SK-N-SH (cell line): ENCODE measurements at regions not wholly inside any gene's neighbourhood (a gene's known extent, or its start where the extent isn't known, plus 50 kb on each side); places are given as distances from the start of the nearest gene placed in this dataset.

Source experiments
- CTCF ChIA-PET: fragments of 300-600, 350-600 bp; formaldehyde crosslinking; extraction: SDS; loops from one replicate; lab custom pipeline; 2021; lab: Yijun Ruan, JAX
- POLR2A ChIA-PET: fragments of 350-600 bp; sonication (Branson Sonifier 250); formaldehyde crosslinking; extraction: SDS; loops from one replicate; lab custom pipeline; 2020; ENCODE audit warnings: antibody characterized with exemption, inconsistent platforms; lab: Yijun Ruan, JAX
- DNase-seq: peaks from one replicate; pipeline ENCODE4 v3.0.0; 2012
- H2AFZ ChIP-seq: fragments of 200-600 bp; sonication (generic); 2 replicates; pipeline ENCODE4 v1.8.1; 2016; ENCODE audit warnings: antibody characterized with exemption, mild to moderate bottlenecking, low read depth
- H3F3A ChIP-seq: fragments of 200-600 bp; sonication (generic); replicated peaks from 2 replicates; pipeline ENCODE3; 2016; ENCODE audit warnings: antibody characterized with exemption, mild to moderate bottlenecking; ENCODE audit not compliant: insufficient read depth
- H3K27ac ChIP-seq, 2 experiments: fragments of 200-500 bp in 1 of 2; fragments of 200-600 bp in 1 of 2; sonication (Bioruptor generic) in 1 of 2; sonication (generic), shearing (Covaris generic) in 1 of 2; 2 replicates each; pipeline versions ENCODE4 v1.5.1 to v1.6.1; 2014 to 2016; ENCODE audit warnings: low read depth in 2 of 2, inconsistent platforms in 1 of 2, low read length in 1 of 2, mild to moderate bottlenecking in 1 of 2, mixed read lengths in 1 of 2
- H3K27me3 ChIP-seq: fragments of 200-600 bp; sonication (generic), shearing (Covaris generic); 2 replicates; pipeline ENCODE4 v1.6.1; 2016; ENCODE audit warnings: mixed run types; ENCODE audit not compliant: insufficient read depth
- H3K36me3 ChIP-seq, 2 experiments: fragments of 200-500 bp in 1 of 2; fragments of 200-600 bp in 1 of 2; sonication (Bioruptor generic) in 1 of 2; sonication (generic) in 1 of 2; replicated peaks in 1 of 2; 2 replicates each; pipeline versions ENCODE3 to v1.5.1; 2014 to 2016; ENCODE audit warnings: low read length in 1 of 2, mild to moderate bottlenecking in 1 of 2; ENCODE audit not compliant: insufficient read depth in 2 of 2, control insufficient read depth in 1 of 2
- H3K4me1 ChIP-seq, 2 experiments: fragments of 200-500 bp in 1 of 2; fragments of 200-600 bp in 1 of 2; sonication (Bioruptor generic) in 1 of 2; sonication (generic), shearing (Covaris generic) in 1 of 2; 2 replicates each; pipeline versions ENCODE4 v1.5.1 to v1.6.1; 2014 to 2016; ENCODE audit warnings: low read depth in 1 of 2, low read length in 1 of 2, mixed run types in 1 of 2; ENCODE audit not compliant: insufficient read depth in 2 of 2, control insufficient read depth in 1 of 2
- H3K4me2 ChIP-seq: fragments of 200-600 bp; sonication (generic), shearing (Covaris generic); 2 replicates; pipeline ENCODE4 v1.6.1; 2017; ENCODE audit warnings: mixed run types
- H3K4me3 ChIP-seq, 2 experiments: fragments of 200-500 bp in 1 of 2; fragments of 200-600 bp in 1 of 2; sonication (Bioruptor generic) in 1 of 2; sonication (generic), shearing (Covaris generic) in 1 of 2; 2 replicates each; pipeline versions ENCODE4 v1.5.1 to v1.8.1; 2014 to 2016; ENCODE audit warnings: low read depth in 2 of 2, inconsistent platforms in 1 of 2, low read length in 1 of 2, mild to moderate bottlenecking in 1 of 2, mixed read lengths in 1 of 2, moderate library complexity in 1 of 2
- H3K79me2 ChIP-seq: fragments of 200-600 bp; sonication (generic); 2 replicates; pipeline ENCODE4 v1.8.1; 2017; ENCODE audit warnings: mild to moderate bottlenecking; ENCODE audit not compliant: insufficient read depth
- H3K9ac ChIP-seq: fragments of 200-600 bp; sonication (generic); 2 replicates; pipeline ENCODE4 v1.6.1; 2017; ENCODE audit warnings: mixed run types
- H3K9me2 ChIP-seq: fragments of 200-600 bp; sonication (generic); 2 replicates; pipeline ENCODE4 v1.6.1; 2017; ENCODE audit warnings: mixed run types
- H3K9me3 ChIP-seq: fragments of 200-600 bp; sonication (generic); 2 replicates; pipeline ENCODE4 v1.6.1; 2017; ENCODE audit warnings: mixed run types, mild to moderate bottlenecking, moderate library complexity
- H4K20me1 ChIP-seq: fragments of 200-600 bp; sonication (generic); 2 replicates; pipeline ENCODE4 v1.6.1; 2017; ENCODE audit warnings: mild to moderate bottlenecking, mixed run types; ENCODE audit not compliant: insufficient read depth
- CTCF ChIP-seq: fragments of 200-600 bp; sonication (generic); IDR thresholded peaks from 2 replicates; pipeline ENCODE4 v1.6.1; 2017; ENCODE audit warnings: antibody characterized with exemption, mild to moderate bottlenecking, moderate library complexity
- ELF1 ChIP-seq: IDR thresholded peaks from 2 replicates; pipeline ENCODE4 v1.4.0; 2012
- EP300 ChIP-seq, 2 experiments: IDR thresholded peaks; 2 replicates each; pipeline versions ENCODE4 v1.4.0 to v1.6.1; 2012; ENCODE audit warnings: borderline replicate concordance in 1 of 2, low read depth in 1 of 2, low read length in 1 of 2
- EZH2phosphoT487 ChIP-seq: fragments of 200-600 bp; sonication (generic); IDR thresholded peaks from 2 replicates; pipeline ENCODE4 v1.6.1; 2017; ENCODE audit warnings: low read depth, mixed run types, mild to moderate bottlenecking, antibody characterized with exemption, moderate library complexity, borderline replicate concordance
- FOXJ3 ChIP-seq: sonication (generic); formaldehyde crosslinking; IDR thresholded peaks from 2 replicates; pipeline ENCODE4 v1.5.1; 2020; ENCODE audit warnings: mild to moderate bottlenecking, missing genetic modification reagents
- MAX ChIP-seq: IDR thresholded peaks from 2 replicates; pipeline ENCODE4 v1.4.0; 2012; ENCODE audit warnings: low read depth
- MXI1 ChIP-seq: IDR thresholded peaks from 2 replicates; pipeline ENCODE4 v1.6.1; 2012; ENCODE audit warnings: mild to moderate bottlenecking, low read depth, low read length, improper control_type of control experiment
- NFIC ChIP-seq: IDR thresholded peaks from 2 replicates; pipeline ENCODE4 v1.4.0; 2012; ENCODE audit warnings: borderline replicate concordance
- NRF1 ChIP-seq: IDR thresholded peaks from 2 replicates; pipeline ENCODE4 v1.6.1; 2012; ENCODE audit warnings: low read depth, mild to moderate bottlenecking, low read length
- POLR2AphosphoS5 ChIP-seq: IDR thresholded peaks from 2 replicates; pipeline ENCODE4 v1.6.1; 2012; ENCODE audit warnings: low read depth, low read length
- RAD21 ChIP-seq: IDR thresholded peaks from 2 replicates; pipeline ENCODE4 v1.6.1; 2012; ENCODE audit warnings: mild to moderate bottlenecking, low read length
- RCOR1 ChIP-seq: fragments of 150-350 bp; IDR thresholded peaks from 2 replicates; pipeline ENCODE4 v1.6.1; 2017; ENCODE audit warnings: antibody characterized with exemption, low read length
- REST ChIP-seq: IDR thresholded peaks from 2 replicates; pipeline ENCODE4 v1.6.1; 2012; ENCODE audit warnings: mild to moderate bottlenecking, low read depth, low read length, moderate library complexity
- SMC3 ChIP-seq: IDR thresholded peaks from 2 replicates; pipeline ENCODE4 v1.6.1; 2012; ENCODE audit warnings: low read depth, low read length, improper control_type of control experiment
- TCF12 ChIP-seq: IDR thresholded peaks from 2 replicates; pipeline ENCODE4 v1.4.0; 2012
- USF1 ChIP-seq: IDR thresholded peaks from 2 replicates; pipeline ENCODE4 v1.4.0; 2012; ENCODE audit warnings: low read depth, borderline replicate concordance
- USF2 ChIP-seq: fragments of 150-350 bp; IDR thresholded peaks from 2 replicates; pipeline ENCODE4 v1.6.1; 2017; ENCODE audit warnings: antibody characterized with exemption, low read length, low read depth, borderline replicate concordance
- YY1 ChIP-seq: IDR thresholded peaks from 2 replicates; pipeline ENCODE4 v1.4.0; 2012; ENCODE audit warnings: low read depth, mild to moderate bottlenecking
- ZBTB33 ChIP-seq: IDR thresholded peaks from 2 replicates; pipeline ENCODE4 v1.4.0; 2012; ENCODE audit warnings: low read depth, borderline replicate concordance
- whole genome bisulfite sequencing: methylation state at CpG from one replicate; pipeline ENCODE4 v1.1.6; 2017; ENCODE audit warnings: low lambda C conversion rate; 5-methylcytosine and 5-hydroxymethylcytosine counted together

- 36% methylated on average over 2 of the region's 16 CpGs for WGBS
- Histone ChIP-seq H2AFZ (no peak overlapping the region), H3K27me3 (no peaks in the 10 kb centered on the region), H3K9me2 (no peaks in the 10 kb centered on the region), H3K4me1 (no peaks in the 10 kb centered on the region), H3K4me3 (no peak overlapping the region), H4K20me1 (no peaks in the 10 kb centered on the region), H3K4me2 (no peak overlapping the region), H3F3A (peaks cover 4% of the 10 kb centered on the region), H3K9me3 (no peaks in the 10 kb centered on the region), H3K9ac (no peak overlapping the region), H3K27ac (no peak overlapping the region), H3K36me3 (no peaks in the 10 kb centered on the region), H3K79me2 (no peaks in the 10 kb centered on the region)
- ChIA-PET CTCF (interaction anchor here (1.0 kb wide), 1 partner anchor 512 kb away, joined by 3 read pairs; no protein-coding TSS in a partner anchor), POLR2A (no interaction called here)
- no peak for DNase-seq
- TF ChIP-seq SMC3 (no peak), NFIC (no peak), POLR2AphosphoS5 (no peak), ZBTB33 (no peak), REST (no peak), MAX (no peak), TCF12 (no peak), USF2 (no peak), FOXJ3 (CRISPR knock-in tag) (no peak), EP300 (IDR thresholded peaks at IDR 0.05; ENCODE audit: borderline replicate concordance in 1 of 2, low read depth in 1 of 2, low read length in 1 of 2) (no peak), NRF1 (no peak), CTCF (no peak), USF1 (no peak), RCOR1 (no peak), ELF1 (no peak), EZH2phosphoT487 (no peak), YY1 (no peak), RAD21 (no peak), MXI1 (no peak)
These were observed 108.7 kb upstream of the ACTRT2 start for GRCh38 chr1:2912424-2913061.
